CD4-positive, alpha-beta T cell treated with Interleukin-17A for 1 hour (primary cell): ENCODE measurements at regions not wholly inside any gene's neighbourhood (a gene's known extent, or its start where the extent isn't known, plus 50 kb on each side); places are given as distances from the start of the nearest gene placed in this dataset.
"Not testable (repeated sequence)": the region's sequence is repeated elsewhere in the genome, so short reads cannot be mapped to it uniquely, and the experiment has no call there.

Source experiments
- DNase-seq: peaks from one replicate; pipeline ENCODE4 v3.0.0-alpha.2; 2020

DNA sequence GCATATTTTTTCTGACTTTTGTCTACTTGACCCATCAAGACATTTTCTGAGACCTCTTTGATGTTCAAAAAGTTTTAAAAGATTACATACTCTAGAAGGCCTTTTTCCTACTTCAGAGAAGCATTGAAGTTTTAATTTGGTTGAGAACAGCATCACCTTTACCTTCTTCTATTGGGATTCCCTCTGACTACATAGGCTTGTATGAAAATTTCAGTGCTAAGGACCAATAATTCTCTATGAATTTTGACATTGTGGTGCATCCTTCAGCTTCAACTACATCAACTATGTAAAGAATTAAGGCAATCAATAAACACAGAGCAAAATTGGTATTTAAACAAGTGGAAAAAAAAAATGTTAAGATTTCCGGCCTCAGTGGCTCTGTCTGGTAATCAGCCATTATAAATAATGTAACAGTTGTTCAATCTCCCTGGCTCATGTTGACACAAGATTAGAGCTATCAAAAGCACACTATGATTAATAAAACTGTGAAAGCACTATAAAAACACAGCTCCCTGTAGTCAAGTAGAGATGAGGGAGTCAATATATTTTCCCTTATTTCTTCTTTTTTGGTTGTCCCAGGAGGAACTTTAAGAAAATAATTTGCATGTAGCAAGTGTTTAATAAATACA lies 627.0 kb upstream of the SYT4 start:
- no peak for DNase-seq

- no peak for DNase-seq
These were observed 636.7 kb upstream of the SYT4 start for GRCh38 chr18:43914018-43914417.

GRCh38 chr18:43916984-43917383 lies 639.7 kb upstream of the SYT4 start:
- DNase-seq: no peak

DNA sequence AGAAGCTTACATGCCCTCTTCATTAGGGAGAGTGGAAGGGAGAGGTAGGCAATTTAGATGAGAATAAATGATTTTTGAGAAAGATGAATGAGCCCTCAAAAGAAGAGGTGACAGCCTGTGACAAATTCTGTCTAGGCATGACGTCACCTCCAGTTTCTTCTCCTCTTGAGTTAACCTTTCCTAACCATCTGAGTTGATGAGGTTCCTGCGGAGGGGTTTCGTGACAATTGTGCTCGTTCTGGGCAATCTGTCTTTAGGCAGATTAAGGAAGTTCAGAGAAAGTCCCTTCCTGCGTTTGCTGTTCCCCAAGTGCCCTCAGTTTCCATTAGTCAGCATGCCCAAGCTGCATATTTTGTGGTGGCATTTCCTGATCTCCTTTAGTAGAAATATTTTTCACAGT lies 640.2 kb upstream of the SYT4 start:
- no peak for DNase-seq

DNA sequence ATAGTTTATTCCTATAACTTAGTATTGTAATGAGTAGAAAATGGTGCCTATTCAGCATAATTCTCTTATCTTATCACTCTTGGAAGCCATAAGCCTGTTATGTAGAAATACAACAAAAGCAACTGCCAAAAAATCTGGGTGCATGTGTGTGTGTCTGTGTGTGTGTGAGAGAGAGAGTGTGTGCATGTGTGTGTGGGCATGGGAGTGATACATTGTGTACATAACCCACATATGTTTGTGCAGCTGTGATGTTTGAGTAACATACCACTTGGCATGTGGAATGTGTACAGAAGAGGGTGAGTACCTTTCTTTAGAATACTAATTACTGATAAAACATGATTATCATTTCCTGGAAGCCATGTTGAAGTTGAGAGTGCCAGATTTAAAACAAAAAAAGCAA lies 642.3 kb upstream of the SYT4 start:
- no peak for DNase-seq

GRCh38 chr18:43931439-43931838 lies 654.1 kb upstream of the SYT4 start:
- DNase-seq: no peak

GRCh38 chr18:43932140-43932539 lies 654.9 kb upstream of the SYT4 start:
- no peak for DNase-seq

DNA sequence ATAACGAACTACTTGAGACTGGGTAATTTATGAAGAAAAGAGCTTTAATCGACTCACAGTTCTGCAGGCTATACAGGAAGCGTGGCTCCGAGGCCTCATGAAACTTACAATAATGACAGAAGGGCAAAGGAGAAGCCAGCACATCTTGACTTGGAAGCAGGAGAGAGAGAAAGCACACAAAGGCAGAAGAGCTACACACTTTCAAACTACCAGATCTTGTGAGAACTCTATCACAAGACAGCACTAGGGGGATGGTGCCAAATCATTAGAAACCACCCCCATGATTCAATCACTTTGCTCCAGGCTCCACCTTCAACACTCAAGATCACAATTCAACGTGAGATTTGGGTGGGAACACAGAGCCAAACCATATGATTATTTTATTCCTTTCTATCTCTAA lies 655.9 kb upstream of the SYT4 start:
- DNase-seq: no peak

- DNase-seq: no peak
These were observed 657.0 kb upstream of the SYT4 start for GRCh38 chr18:43934322-43934721.

DNA sequence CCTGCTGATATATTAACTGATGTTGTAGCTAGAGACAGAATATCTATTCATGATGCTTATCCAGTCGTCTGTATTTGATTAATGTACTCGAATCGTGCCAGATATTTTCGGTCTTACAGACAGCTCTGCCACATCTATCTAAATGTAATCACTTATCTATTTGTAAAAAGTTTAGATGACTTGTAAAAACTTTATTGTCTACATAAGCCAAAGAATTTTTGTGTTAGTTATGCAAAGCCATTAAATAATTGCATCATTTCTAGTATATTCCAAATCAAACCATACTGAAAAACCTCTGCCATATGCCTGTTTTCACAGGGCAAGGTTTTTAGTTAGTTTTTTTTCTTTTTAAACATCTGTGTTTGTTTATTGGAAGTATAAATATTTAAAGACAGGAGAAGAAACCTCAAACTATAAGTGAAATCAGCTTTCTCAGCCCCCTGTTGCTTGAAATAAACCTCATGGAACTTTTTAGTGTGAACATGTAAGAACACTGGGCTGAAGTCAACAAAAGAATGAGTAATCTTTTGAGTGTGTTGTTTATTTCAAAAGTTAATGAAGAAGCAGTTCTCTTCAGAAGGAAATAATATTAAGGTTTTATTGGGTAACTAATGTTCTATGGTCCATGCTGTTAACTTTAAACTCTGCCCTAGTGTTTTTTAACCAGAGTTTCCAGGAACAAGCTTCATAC lies 657.6 kb upstream of the SYT4 start:
- DNase-seq: no peak

DNA sequence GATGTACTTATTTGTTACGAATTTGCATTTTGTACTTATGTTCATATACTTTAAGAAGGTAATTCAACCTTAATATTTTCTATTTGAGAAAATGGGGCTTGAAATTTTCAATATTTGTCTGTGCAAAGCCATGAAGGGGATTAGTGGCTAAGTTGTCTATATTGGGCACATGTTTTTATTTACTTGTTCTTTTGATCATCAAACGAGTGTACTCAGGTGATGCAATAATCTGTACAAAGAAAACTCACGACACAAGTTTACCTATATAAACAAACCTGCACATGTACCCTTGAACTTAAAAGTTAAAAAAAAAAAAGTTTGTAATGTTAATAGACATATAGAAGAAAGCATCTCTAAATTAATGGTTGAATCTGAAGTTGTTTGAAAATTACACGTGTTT lies 658.9 kb upstream of the SYT4 start:
- no peak for DNase-seq

GRCh38 chr18:43949291-43949690 lies 672.0 kb upstream of the SYT4 start:
- DNase-seq: no peak

GRCh38 chr18:43950062-43950461 lies 672.8 kb upstream of the SYT4 start:
- DNase-seq: no peak

GRCh38 chr18:43952398-43952797 lies 675.1 kb upstream of the SYT4 start:
- DNase-seq: no peak

DNA sequence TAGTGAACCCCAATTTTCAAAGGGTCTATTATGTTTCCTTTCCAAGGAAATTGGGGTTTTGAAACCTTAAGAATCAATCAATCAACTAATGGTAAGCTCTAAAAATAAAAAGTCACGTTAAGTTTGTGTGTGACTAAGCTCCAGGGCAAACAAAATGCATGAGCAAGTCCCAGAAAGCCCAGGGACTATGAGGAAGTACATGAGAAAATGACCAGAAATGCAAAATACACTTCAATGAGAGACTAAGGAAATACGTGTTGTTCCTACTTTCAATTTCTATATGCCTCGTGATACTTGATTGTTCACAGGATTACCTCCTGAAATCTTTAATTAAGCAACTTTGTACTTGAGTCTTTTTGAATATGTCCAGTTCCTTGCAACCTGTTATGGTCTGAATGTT lies 684.4 kb upstream of the SYT4 start:
- DNase-seq: no peak

GRCh38 chr18:43964666-43965065 lies 687.4 kb upstream of the SYT4 start:
- no peak for DNase-seq

GRCh38 chr18:43965691-43966090 lies 688.4 kb upstream of the SYT4 start:
- DNase-seq: no peak

- DNase-seq: no peak
These were observed 693.4 kb upstream of the SYT4 start for GRCh38 chr18:43970656-43971055.

GRCh38 chr18:43978174-43978573 lies 700.9 kb upstream of the SYT4 start:
- no peak for DNase-seq

GRCh38 chr18:43982582-43982981 lies 698.1 kb upstream of the SETBP1 start:
- no peak for DNase-seq

- DNase-seq: not testable (repeated sequence)
These were observed 693.6 kb upstream of the SETBP1 start for GRCh38 chr18:43987061-43987460.

DNA sequence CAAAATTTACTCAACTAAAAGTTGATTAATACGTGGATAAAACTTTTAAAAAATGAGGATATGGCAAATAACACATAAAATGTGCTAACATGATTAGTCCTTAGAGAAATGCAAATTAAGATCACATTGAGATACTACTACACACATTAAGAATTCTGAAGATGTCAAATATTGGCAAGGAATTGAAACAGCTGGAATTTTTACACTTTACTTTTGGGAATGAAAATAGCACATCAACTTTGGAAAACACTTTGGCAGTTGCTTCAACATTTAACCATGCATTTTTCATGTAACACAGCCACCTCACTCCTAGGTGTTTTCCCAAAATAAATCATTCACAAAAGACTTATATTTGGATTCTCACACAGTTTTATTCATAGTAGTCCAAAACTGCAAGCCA lies 687.9 kb upstream of the SETBP1 start:
- no peak for DNase-seq

DNA sequence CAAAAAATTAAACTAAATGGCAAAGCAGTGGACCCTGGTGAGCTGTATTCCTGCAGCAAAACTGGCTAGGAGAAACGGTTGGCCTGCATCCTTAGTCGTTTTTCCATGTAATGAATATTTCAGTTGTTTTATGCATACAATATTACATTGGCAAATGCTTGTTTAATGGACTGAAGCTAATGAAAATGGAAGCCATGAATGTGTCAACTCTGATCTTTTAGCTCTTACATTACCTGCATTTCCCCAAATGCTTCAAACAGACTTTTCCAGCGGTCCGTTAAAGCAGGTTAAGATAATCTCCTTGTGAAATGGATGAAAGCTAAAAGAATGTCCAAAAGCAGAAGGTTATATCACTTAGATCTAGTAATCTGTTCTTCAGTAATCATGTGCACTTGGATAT lies 686.3 kb upstream of the SETBP1 start:
- DNase-seq: no peak

DNA sequence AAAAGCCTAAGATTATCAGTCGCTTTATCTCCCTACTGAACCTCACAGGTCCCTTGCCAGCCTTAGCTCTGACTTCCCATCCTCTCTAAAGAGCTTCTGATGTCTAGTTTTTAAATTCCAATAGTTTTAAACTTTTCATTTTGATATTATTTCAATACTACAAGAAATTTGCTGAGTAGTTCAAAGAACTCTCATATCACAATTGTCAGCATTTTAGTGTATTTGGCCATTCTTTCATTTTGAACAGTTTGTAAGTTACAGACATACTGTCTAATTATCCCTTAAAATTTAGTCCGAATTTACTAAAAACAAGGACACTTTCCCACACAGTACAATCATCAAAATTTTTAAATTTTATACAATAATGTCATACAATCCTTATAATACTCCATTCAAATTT lies 666.8 kb upstream of the SETBP1 start:
- DNase-seq: no peak

DNA sequence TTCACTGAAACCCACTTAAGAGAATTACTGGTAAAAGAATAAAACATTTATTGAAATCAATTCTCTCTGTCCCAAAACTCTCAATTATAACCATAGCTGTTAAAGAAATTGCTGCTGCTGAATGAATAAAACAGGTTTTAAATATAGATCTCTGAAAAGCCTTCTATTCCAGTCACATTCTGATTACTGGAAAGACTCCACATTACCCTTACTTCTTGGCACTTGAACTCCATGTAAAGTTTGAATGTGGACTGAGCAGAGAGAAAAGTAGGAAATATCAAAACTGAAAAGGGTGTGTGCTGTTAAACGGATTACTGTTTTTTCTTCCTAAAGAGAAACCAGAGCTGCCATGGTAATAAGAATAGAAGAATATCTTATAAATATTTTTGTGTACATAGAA lies 655.3 kb upstream of the SETBP1 start:
- DNase-seq: no peak
